ENCODE measurements at regions not wholly inside any gene's neighbourhood (a gene's known extent, or its start where the extent isn't known, plus 50 kb on each side); places are given as distances from the start of the nearest gene placed in this dataset.
A peak's percentile ranks its signal among the peaks of the same experiment; 100 is the strongest.
"Not testable (repeated sequence)": the region's sequence is repeated elsewhere in the genome, so short reads cannot be mapped to it uniquely, and the experiment has no call there.

- DNase-seq (ENCODE audit: low spot score) = no peak
These were observed 1984.1 kb upstream of the RAG2 start for GRCh38 chr11:38582151-38582550.

- DNase-seq (ENCODE audit: low spot score) = no peak
These were observed 1979.7 kb upstream of the RAG2 start for GRCh38 chr11:38577769-38578168.

- no peak for DNase-seq (ENCODE audit: low spot score)
These were observed 1964.5 kb upstream of the RAG2 start for GRCh38 chr11:38562562-38562961.

- no peak for DNase-seq (ENCODE audit: low spot score)
These were observed 1955.1 kb upstream of the RAG2 start for GRCh38 chr11:38553148-38553547.

GRCh38 chr11:38547462-38547861 lies 1949.4 kb upstream of the RAG2 start:
- no peak for DNase-seq (ENCODE audit: low spot score)

- no peak for DNase-seq (ENCODE audit: low spot score)
These were observed 1946.0 kb upstream of the RAG2 start for GRCh38 chr11:38543986-38544385.

- no peak for DNase-seq (ENCODE audit: low spot score)
These were observed 1945.3 kb upstream of the RAG2 start for GRCh38 chr11:38543311-38543710.

- DNase-seq (ENCODE audit: low spot score) = peak; percentile 53
These were observed 1941.0 kb upstream of the RAG2 start for GRCh38 chr11:38538866-38539680.

GRCh38 chr11:38530226-38530625 lies 1932.2 kb upstream of the RAG2 start:
- no peak for DNase-seq (ENCODE audit: low spot score)

- no peak for DNase-seq (ENCODE audit: low spot score)
These were observed 1926.9 kb upstream of the RAG2 start for GRCh38 chr11:38524945-38525344.

GRCh38 chr11:38517991-38518390 lies 1920.0 kb upstream of the RAG2 start:
- DNase-seq (ENCODE audit: low spot score) = no peak

GRCh38 chr11:38512830-38513229 lies 1914.8 kb upstream of the RAG2 start:
- DNase-seq (ENCODE audit: low spot score) = not testable (repeated sequence)

GRCh38 chr11:38510041-38510440 lies 1912.0 kb upstream of the RAG2 start:
- DNase-seq (ENCODE audit: low spot score) = no peak

GRCh38 chr11:38503876-38504275 lies 1905.8 kb upstream of the RAG2 start:
- DNase-seq (ENCODE audit: low spot score) = no peak

GRCh38 chr11:38498721-38499120 lies 1900.7 kb upstream of the RAG2 start:
- DNase-seq (ENCODE audit: low spot score) = peak; percentile 42

GRCh38 chr11:38491986-38492385 lies 1894.0 kb upstream of the RAG2 start:
- DNase-seq (ENCODE audit: low spot score) = no peak

GRCh38 chr11:38481391-38481790 lies 1883.4 kb upstream of the RAG2 start:
- DNase-seq (ENCODE audit: low spot score) = no peak

GRCh38 chr11:38476808-38477575 lies 1879.0 kb upstream of the RAG2 start:
- DNase-seq (ENCODE audit: low spot score) = no peak

GRCh38 chr11:38461751-38462150 lies 1863.7 kb upstream of the RAG2 start:
- DNase-seq (ENCODE audit: low spot score) = no peak

GRCh38 chr11:38460896-38461295 lies 1862.9 kb upstream of the RAG2 start:
- DNase-seq (ENCODE audit: low spot score) = no peak

- no peak for DNase-seq (ENCODE audit: low spot score)
These were observed 1862.4 kb upstream of the RAG2 start for GRCh38 chr11:38460429-38460828.

- no peak for DNase-seq (ENCODE audit: low spot score)
These were observed 1858.3 kb upstream of the RAG2 start for GRCh38 chr11:38456371-38456770.

GRCh38 chr11:38448284-38448683 lies 1850.2 kb upstream of the RAG2 start:
- peak; percentile 50 for DNase-seq (ENCODE audit: low spot score)
